Left lung (tissue), 4 donors: ENCODE measurements at regions not wholly inside any gene's neighbourhood (a gene's known extent, or its start where the extent isn't known, plus 50 kb on each side); places are given as distances from the start of the nearest gene placed in this dataset.

Source experiments
- ATAC-seq: fragments of 200-7000 bp; cut with Tn5 transposase; one replicate; pipeline ENCODE4 v1.9.1; 2020; ENCODE audit warnings: moderate library complexity
- DNase-seq, 4 donors: peaks; one replicate each; pipeline ENCODE4 v3.0.0-alpha.2; 2013 to 2020
- H3K27ac ChIP-seq, 2 donors: fragments of 200-600 bp; sonication (generic) in 1 of 2; one replicate each; pipeline versions ENCODE4 v1.5.0 to v1.8.0; 2020 to 2021
- H3K27me3 ChIP-seq, 2 donors: fragments of 200-600 bp; sonication (generic) in 1 of 2; one replicate each; pipeline versions ENCODE4 v1.5.0 to v1.8.0; 2020 to 2021
- H3K36me3 ChIP-seq, 2 donors: fragments of 200-600 bp; sonication (generic) in 1 of 2; one replicate each; pipeline versions ENCODE4 v1.5.0 to v1.8.0; 2020 to 2021
- H3K4me1 ChIP-seq, 2 donors: fragments of 200-600 bp; one replicate each; pipeline ENCODE4 v1.8.0; 2021
- H3K4me3 ChIP-seq, 2 donors: fragments of 200-600 bp; sonication (generic) in 1 of 2; one replicate each; pipeline versions ENCODE4 v1.5.0 to v1.8.0; 2020 to 2021; ENCODE audit warnings: mild to moderate bottlenecking in 1 of 2
- H3K9me3 ChIP-seq, 2 donors: fragments of 200-600 bp; sonication (generic) in 1 of 2; one replicate each; pipeline versions ENCODE4 v1.5.0 to v1.8.0; 2020 to 2021
- intact Hi-C, 2 donors: fragments of 100-400 bp; cut with DNase I; formaldehyde crosslinking; loops; one replicate each; pipeline versions ENCODE4 v1.11.2 to v1.14.2; 2022
- TF ChIP-seq, protein P1 (sequence below), 2 donors: fragments of 200-600 bp; sonication (generic) in 1 of 2; IDR thresholded peaks; one replicate each; pipeline versions ENCODE4 v1.5.0 to v1.8.0; 2021; ENCODE audit warnings: antibody characterized with exemption in 2 of 2
- donor health status: DM: no; HTN: yes; CAD: no.
- donor health status: DM: no; HTN: no; CAD: no.

DNA sequence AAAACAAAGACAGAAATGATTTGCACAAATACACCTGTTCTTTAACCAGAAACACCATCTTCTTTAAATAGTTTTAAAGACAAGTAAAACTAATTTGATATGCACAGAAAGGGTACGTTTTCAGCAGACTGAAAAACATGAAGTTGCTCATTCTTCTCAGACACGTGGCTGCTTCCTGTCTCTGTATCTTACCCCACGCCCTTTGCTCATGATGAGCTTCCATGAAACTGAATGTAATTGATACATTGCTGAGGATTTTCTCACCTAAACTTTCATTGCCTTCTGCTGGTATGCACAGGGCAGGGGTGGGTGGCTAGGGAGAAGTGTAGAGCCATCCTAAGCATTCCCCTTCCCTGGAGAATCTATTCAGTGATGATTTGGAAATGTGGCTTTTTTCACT is 644.3 kb downstream of the BCL11A start:
- no peaks in the 10 kb centered on the region for H3K4me1 ChIP-seq
- H3K9me3 ChIP-seq, result no peaks in the 10 kb centered on the region
- H3K27ac ChIP-seq, result no peak overlapping the region
- intact Hi-C loops, result no loop called here
- H3K27me3 ChIP-seq, result no peaks in the 10 kb centered on the region
- no peak overlapping the region for H3K4me3 ChIP-seq
- DNase-seq (no peak), ATAC-seq (no peak)
- no peaks in the 10 kb centered on the region for H3K36me3 ChIP-seq
- TF ChIP-seq, protein P1, sequence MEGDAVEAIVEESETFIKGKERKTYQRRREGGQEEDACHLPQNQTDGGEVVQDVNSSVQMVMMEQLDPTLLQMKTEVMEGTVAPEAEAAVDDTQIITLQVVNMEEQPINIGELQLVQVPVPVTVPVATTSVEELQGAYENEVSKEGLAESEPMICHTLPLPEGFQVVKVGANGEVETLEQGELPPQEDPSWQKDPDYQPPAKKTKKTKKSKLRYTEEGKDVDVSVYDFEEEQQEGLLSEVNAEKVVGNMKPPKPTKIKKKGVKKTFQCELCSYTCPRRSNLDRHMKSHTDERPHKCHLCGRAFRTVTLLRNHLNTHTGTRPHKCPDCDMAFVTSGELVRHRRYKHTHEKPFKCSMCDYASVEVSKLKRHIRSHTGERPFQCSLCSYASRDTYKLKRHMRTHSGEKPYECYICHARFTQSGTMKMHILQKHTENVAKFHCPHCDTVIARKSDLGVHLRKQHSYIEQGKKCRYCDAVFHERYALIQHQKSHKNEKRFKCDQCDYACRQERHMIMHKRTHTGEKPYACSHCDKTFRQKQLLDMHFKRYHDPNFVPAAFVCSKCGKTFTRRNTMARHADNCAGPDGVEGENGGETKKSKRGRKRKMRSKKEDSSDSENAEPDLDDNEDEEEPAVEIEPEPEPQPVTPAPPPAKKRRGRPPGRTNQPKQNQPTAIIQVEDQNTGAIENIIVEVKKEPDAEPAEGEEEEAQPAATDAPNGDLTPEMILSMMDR (IDR thresholded peaks at IDR 0.05), result no peak

DNA sequence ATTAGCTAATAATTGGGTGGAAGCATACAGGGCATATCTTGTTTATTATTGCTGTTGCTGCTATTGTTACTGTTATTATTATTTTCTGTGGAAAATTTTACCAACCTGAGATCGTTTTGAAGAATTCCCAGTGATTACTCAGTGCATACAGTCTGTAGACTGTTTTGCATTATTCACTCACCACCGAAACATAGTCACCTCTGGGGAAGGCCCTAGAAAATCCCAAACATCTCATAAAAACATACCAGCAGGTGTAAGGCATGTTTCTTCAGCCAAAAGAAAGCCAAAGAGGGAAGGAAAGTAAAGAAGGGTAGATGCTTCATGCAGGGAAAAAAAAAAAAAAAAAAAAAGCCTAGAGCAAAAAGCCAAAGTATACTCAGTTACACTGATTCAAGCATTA is 647.7 kb downstream of the BCL11A start:
- intact Hi-C loops, result no loop called here
- Histone ChIP-seq H3K4me1 (no peaks in the 10 kb centered on the region), H3K4me3 (no peak overlapping the region), H3K36me3 (no peaks in the 10 kb centered on the region), H3K27me3 (no peaks in the 10 kb centered on the region), H3K9me3 (no peaks in the 10 kb centered on the region), H3K27ac (no peak overlapping the region)
- DNase-seq, result no peak
- ATAC-seq, result no peak
- TF ChIP-seq, protein P1 (IDR thresholded peaks at IDR 0.05), result no peak

DNA sequence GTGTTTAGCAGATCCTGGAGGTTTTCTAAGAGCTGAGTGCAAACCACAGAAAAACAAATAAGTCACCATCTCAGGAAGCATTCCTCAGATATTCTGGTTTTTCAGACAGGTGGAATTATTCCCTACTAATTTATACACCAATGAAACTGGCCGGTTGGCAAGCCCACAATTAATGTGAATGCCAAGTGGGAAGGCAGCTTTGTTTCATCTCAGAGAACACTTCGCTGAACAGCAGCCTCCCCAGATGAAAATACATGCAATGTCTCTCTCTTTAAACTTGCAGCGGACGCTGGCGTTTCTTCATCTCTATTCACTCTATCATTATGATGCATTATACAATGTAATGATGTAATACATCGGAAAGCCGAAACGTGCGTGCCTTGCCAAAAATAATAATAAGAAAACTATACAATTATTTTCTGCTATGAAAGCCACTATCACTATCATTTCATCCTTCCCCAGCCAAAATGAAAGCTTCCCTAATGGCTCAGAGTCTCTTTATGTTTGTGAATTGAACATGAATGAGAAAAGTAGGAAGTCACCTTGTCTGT is 649.4 kb downstream of the BCL11A start:
- Histone ChIP-seq H3K9me3 (no peaks in the 10 kb centered on the region), H3K27ac (no peak overlapping the region), H3K36me3 (no peaks in the 10 kb centered on the region), H3K4me3 (no peak overlapping the region), H3K27me3 (no peaks in the 10 kb centered on the region), H3K4me1 (no peaks in the 10 kb centered on the region)
- ATAC-seq (no peak), DNase-seq (no peak)
- TF ChIP-seq, protein P1 (IDR thresholded peaks at IDR 0.05), result no peak
- intact Hi-C loops, result no loop called here

DNA sequence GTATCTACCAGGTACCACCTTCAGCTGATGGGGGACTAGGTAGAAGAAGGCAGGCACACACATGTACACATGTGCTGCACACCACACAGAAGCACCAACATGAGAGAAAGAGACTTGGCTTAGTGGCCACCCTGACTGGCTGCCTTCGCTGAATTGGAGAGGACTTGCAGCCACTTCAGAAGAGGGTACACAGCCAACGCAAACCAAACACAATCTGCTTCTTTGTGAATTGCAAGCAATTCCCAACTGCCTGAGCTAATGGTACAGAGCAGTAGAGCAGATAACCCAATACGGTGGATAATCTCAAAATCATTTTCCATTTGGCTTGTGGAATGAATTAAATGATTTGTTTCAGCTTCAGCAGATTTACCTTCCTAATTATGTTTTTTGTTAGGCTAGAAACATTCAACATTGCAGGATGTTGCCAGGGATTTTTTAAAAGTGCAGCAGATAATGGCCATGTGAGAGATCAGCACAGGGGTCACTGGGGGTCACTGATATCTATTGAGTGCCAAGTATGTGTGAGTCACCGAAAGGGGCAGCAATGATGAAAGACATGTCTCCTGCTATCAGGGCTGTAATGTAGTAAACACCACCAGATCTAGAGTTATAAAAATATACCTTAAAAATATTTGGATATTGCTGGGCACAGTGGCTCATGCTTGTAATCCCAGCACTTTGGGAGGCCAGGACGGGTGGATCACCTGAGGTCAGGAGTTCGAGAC is 652.6 kb downstream of the BCL11A start:
- TF ChIP-seq, protein P1 (IDR thresholded peaks at IDR 0.05), result no peak
- no peaks in the 10 kb centered on the region for H3K9me3 ChIP-seq
- DNase-seq (peak in 1 of 4 donors; percentile 5), ATAC-seq (peak; percentile 81)
- no peaks in the 10 kb centered on the region for H3K27me3 ChIP-seq
- H3K4me3 ChIP-seq, result no peak overlapping the region
- no peaks in the 10 kb centered on the region for H3K4me1 ChIP-seq
- intact Hi-C loops, result no loop called here
- H3K27ac ChIP-seq, result no peak overlapping the region
- H3K36me3 ChIP-seq, result no peaks in the 10 kb centered on the region

DNA sequence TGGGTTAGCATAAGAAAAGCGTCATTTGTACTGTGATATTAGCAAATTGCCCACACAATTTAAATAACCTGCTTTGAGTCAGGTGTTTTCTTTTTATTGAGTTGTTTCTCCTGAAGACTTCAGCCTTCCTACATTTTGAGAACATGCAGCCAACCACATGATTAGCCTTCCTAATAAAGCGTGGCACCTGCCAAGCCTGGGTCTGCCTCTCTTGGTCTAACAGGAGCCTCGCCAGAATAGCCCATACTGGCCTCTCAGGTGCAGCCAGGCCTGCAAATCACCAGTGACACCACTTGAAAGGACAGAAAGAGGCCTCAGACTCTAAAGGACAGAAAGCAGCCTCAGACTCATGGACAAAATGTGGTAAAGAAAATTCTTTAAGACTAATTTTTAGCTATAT is 653.8 kb downstream of the BCL11A start:
- TF ChIP-seq, protein P1 (IDR thresholded peaks at IDR 0.05), result no peak

More for the DNA sequence above, 653.8 kb downstream of the BCL11A start:
- Histone ChIP-seq H3K9me3 (no peaks in the 10 kb centered on the region), H3K4me1 (no peaks in the 10 kb centered on the region), H3K36me3 (no peaks in the 10 kb centered on the region), H3K27me3 (no peaks in the 10 kb centered on the region), H3K4me3 (no peak overlapping the region), H3K27ac (no peak overlapping the region)
- intact Hi-C loops, result no loop called here
- no peak for DNase-seq
- ATAC-seq, result no peak
